Ishikawa (cell line): ENCODE measurements at regions not wholly inside any gene's neighbourhood (a gene's known extent, or its start where the extent isn't known, plus 50 kb on each side); places are given as distances from the start of the nearest gene placed in this dataset.

ENCODE experiments used
- CEBPB ChIP-seq: IDR thresholded peaks from 2 replicates; pipeline ENCODE4 v1.6.1; 2012
- CREB1 ChIP-seq: IDR thresholded peaks from 2 replicates; pipeline ENCODE4 v1.6.1; 2012; ENCODE audit warnings: low read depth
- EGR1 ChIP-seq: IDR thresholded peaks from 2 replicates; pipeline ENCODE4 v1.6.1; 2012
- EP300 ChIP-seq: IDR thresholded peaks from 2 replicates; pipeline ENCODE4 v1.6.1; 2012; ENCODE audit warnings: borderline replicate concordance
- FOXM1 ChIP-seq: IDR thresholded peaks from 2 replicates; pipeline ENCODE4 v1.6.1; 2012; ENCODE audit warnings: low read depth, borderline replicate concordance
- MAX ChIP-seq: IDR thresholded peaks from 2 replicates; pipeline ENCODE4 v1.6.1; 2012
- NFIC ChIP-seq: IDR thresholded peaks from 2 replicates; pipeline ENCODE4 v1.6.1; 2012
- RAD21 ChIP-seq: IDR thresholded peaks from 2 replicates; pipeline ENCODE4 v1.6.1; 2012; ENCODE audit warnings: low read depth
- TAF1 ChIP-seq: IDR thresholded peaks from 2 replicates; pipeline ENCODE4 v1.6.1; 2012; ENCODE audit warnings: low read depth, mild to moderate bottlenecking
- TCF12 ChIP-seq: IDR thresholded peaks from 2 replicates; pipeline ENCODE4 v1.6.1; 2012; ENCODE audit warnings: low read depth
- TEAD4 ChIP-seq: IDR thresholded peaks from 2 replicates; pipeline ENCODE4 v1.6.1; 2012
- YY1 ChIP-seq: IDR thresholded peaks from 2 replicates; pipeline ENCODE4 v1.6.1; 2012; ENCODE audit warnings: low read depth
- TF ChIP-seq, protein P1 (sequence below): IDR thresholded peaks from 2 replicates; pipeline ENCODE4 v1.6.1; 2012; ENCODE audit warnings: low read depth, mild to moderate bottlenecking
- TF ChIP-seq, protein P2 (sequence below): IDR thresholded peaks from 2 replicates; pipeline ENCODE4 v1.6.1; 2012

GRCh38 chr6:139568151-139568955 lies 193.9 kb upstream of the CITED2 start:
- TF ChIP-seq, protein P1, sequence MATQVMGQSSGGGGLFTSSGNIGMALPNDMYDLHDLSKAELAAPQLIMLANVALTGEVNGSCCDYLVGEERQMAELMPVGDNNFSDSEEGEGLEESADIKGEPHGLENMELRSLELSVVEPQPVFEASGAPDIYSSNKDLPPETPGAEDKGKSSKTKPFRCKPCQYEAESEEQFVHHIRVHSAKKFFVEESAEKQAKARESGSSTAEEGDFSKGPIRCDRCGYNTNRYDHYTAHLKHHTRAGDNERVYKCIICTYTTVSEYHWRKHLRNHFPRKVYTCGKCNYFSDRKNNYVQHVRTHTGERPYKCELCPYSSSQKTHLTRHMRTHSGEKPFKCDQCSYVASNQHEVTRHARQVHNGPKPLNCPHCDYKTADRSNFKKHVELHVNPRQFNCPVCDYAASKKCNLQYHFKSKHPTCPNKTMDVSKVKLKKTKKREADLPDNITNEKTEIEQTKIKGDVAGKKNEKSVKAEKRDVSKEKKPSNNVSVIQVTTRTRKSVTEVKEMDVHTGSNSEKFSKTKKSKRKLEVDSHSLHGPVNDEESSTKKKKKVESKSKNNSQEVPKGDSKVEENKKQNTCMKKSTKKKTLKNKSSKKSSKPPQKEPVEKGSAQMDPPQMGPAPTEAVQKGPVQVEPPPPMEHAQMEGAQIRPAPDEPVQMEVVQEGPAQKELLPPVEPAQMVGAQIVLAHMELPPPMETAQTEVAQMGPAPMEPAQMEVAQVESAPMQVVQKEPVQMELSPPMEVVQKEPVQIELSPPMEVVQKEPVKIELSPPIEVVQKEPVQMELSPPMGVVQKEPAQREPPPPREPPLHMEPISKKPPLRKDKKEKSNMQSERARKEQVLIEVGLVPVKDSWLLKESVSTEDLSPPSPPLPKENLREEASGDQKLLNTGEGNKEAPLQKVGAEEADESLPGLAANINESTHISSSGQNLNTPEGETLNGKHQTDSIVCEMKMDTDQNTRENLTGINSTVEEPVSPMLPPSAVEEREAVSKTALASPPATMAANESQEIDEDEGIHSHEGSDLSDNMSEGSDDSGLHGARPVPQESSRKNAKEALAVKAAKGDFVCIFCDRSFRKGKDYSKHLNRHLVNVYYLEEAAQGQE = no peak
- no peak for TF ChIP-seq NFIC
- TF ChIP-seq TAF1 = no peak
- TF ChIP-seq CREB1 = no peak
- TF ChIP-seq, protein P2, sequence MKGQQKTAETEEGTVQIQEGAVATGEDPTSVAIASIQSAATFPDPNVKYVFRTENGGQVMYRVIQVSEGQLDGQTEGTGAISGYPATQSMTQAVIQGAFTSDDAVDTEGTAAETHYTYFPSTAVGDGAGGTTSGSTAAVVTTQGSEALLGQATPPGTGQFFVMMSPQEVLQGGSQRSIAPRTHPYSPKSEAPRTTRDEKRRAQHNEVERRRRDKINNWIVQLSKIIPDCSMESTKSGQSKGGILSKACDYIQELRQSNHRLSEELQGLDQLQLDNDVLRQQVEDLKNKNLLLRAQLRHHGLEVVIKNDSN = no peak
- no peak for TF ChIP-seq RAD21
- TF ChIP-seq CEBPB = no peak
- no peak for TF ChIP-seq EP300
- TF ChIP-seq MAX = no peak
- TF ChIP-seq YY1 = no peak
- TF ChIP-seq EGR1 = no peak
- TF ChIP-seq FOXM1 = no peak
- no peak for TF ChIP-seq TEAD4
- no peak for TF ChIP-seq TCF12
